ENCODE measurements at regions not wholly inside any gene's neighbourhood (a gene's known extent, or its start where the extent isn't known, plus 50 kb on each side); places are given as distances from the start of the nearest gene placed in this dataset.

GRCh38 chr1:78247079-78247478 lies 201.3 kb downstream of the GIPC2 start:
- DNase-seq (ENCODE audit: low read depth in 2 of 2) = no peak
- no peak overlapping the region for H3K4me3 ChIP-seq (replicated peaks in 1 of 2; ENCODE audit: low read depth in 2 of 2, low read length in 2 of 2)
- TF ChIP-seq, protein P1, sequence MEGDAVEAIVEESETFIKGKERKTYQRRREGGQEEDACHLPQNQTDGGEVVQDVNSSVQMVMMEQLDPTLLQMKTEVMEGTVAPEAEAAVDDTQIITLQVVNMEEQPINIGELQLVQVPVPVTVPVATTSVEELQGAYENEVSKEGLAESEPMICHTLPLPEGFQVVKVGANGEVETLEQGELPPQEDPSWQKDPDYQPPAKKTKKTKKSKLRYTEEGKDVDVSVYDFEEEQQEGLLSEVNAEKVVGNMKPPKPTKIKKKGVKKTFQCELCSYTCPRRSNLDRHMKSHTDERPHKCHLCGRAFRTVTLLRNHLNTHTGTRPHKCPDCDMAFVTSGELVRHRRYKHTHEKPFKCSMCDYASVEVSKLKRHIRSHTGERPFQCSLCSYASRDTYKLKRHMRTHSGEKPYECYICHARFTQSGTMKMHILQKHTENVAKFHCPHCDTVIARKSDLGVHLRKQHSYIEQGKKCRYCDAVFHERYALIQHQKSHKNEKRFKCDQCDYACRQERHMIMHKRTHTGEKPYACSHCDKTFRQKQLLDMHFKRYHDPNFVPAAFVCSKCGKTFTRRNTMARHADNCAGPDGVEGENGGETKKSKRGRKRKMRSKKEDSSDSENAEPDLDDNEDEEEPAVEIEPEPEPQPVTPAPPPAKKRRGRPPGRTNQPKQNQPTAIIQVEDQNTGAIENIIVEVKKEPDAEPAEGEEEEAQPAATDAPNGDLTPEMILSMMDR (IDR thresholded peaks at IDR 0.05; ENCODE audit: low read depth, low read length) = no peak

GRCh38 chr1:78250201-78250600 lies 204.4 kb downstream of the GIPC2 start:
- TF ChIP-seq, protein P1 (IDR thresholded peaks at IDR 0.05; ENCODE audit: low read depth, low read length) = no peak
- DNase-seq (ENCODE audit: low read depth in 2 of 2) = peak; percentile 12 to 42
- no peak overlapping the region for H3K4me3 ChIP-seq (replicated peaks in 1 of 2; ENCODE audit: low read depth in 2 of 2, low read length in 2 of 2)

DNA sequence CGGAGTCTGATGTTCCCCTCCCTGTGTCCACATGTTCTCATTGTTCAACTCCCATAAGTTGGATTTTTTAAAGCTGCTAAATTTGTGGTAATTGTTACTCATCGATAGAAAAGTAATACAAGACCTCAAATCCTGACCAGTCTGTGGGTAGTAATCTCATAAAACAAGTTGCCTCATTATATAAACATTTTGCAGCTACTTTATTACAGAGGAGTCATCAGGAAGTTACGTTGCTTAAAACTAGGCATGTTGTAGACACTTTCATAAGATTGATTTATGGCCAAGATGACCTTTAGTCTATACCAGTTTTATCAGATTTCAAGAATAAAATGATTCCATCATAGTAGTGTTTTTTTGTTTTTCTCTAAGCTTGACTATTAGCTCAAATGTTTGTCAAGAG lies 208.8 kb downstream of the GIPC2 start:
- H3K4me3 ChIP-seq (replicated peaks in 1 of 2; ENCODE audit: low read depth in 2 of 2, low read length in 2 of 2) = no peak overlapping the region
- TF ChIP-seq, protein P1 (IDR thresholded peaks at IDR 0.05; ENCODE audit: low read depth, low read length) = no peak
- DNase-seq (ENCODE audit: low read depth in 2 of 2) = peak in 1 of 2 donors; percentile 77

DNA sequence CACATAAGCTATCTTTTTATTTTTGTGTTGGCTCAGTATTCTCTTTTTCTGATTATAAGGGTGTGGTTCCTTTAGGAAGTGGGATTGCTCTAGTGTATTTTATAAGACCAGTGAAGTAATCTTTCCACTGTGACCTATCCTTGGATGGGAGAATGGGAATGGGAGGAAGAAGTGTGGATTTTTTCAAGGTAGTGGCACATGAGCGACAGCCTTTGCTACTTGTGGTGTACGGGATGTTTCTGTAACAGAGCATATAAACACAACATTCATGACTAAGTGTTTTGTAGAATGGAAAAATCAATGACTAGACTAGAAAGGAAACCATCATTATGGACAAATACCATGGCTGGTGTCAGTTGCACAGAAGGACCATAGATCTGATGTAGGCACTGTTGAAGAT lies 209.6 kb downstream of the GIPC2 start:
- DNase-seq (ENCODE audit: low read depth in 2 of 2) = peak in 1 of 2 donors; percentile 51
- no peak overlapping the region for H3K4me3 ChIP-seq (replicated peaks in 1 of 2; ENCODE audit: low read depth in 2 of 2, low read length in 2 of 2)
- TF ChIP-seq, protein P1 (IDR thresholded peaks at IDR 0.05; ENCODE audit: low read depth, low read length) = no peak

DNA sequence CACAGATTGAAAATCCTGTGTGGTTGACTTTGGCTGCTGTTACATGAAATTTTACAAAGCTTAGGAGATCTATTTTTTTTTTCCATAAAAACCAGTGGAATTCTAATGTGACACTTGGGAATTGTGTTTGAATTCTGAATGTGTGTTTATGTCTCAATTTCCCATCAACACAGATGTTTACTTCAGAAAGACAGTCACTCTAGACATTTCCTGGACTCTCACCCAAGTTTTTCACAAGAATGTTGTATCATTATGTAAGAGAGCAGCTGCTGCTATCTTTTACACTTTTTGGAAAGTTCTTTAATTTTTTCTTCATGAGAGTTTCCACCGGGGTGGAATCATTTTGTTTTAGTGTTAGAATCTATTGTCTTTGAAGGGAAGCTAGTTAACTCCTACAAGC lies 210.1 kb downstream of the GIPC2 start:
- TF ChIP-seq, protein P1 (IDR thresholded peaks at IDR 0.05; ENCODE audit: low read depth, low read length) = no peak
- peak in 1 of 2 donors; percentile 27 for DNase-seq (ENCODE audit: low read depth in 2 of 2)
- no peak overlapping the region for H3K4me3 ChIP-seq (replicated peaks in 1 of 2; ENCODE audit: low read depth in 2 of 2, low read length in 2 of 2)

DNA sequence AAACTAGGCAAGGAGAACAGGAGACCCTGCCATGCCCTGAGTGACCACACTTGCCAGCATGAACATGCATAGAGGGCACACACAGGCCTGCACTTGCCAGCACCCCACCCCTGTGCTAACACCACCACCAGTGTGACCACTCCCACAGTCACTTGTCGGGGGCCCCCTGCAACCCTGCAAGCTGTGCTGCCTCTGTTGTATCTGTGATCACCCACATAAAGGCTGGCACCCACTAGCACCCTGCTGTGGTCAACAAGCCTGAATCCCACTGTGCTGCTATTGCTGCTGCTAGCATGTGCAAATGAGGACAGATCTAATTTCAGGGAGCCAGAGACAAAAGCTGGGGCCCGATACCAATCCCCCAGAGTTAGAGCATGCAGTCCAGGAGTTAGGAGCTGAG lies 217.7 kb downstream of the GIPC2 start:
- TF ChIP-seq, protein P1 (IDR thresholded peaks at IDR 0.05; ENCODE audit: low read depth, low read length) = no peak
- no peak overlapping the region for H3K4me3 ChIP-seq (replicated peaks in 1 of 2; ENCODE audit: low read depth in 2 of 2, low read length in 2 of 2)
- no peak for DNase-seq (ENCODE audit: low read depth in 2 of 2)

DNA sequence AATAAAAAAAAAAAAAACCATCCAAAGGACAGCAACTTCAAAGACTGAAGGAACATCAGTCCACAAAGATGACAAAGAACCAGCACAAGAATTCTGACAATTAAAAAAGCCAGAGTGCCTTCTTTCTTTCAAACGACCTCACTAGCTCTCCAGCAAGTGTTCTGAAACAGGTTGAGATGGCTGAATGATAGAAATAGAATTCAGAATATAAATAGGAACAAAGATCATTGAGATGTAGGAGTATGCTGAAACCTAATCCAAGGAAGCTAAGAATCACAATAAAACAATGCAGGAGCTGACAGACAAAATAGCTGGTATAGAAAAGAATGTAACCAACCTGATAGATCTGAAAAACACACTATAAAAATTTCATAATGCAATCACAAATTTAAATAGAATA lies 218.2 kb downstream of the GIPC2 start:
- TF ChIP-seq, protein P1 (IDR thresholded peaks at IDR 0.05; ENCODE audit: low read depth, low read length) = no peak
- H3K4me3 ChIP-seq (replicated peaks in 1 of 2; ENCODE audit: low read depth in 2 of 2, low read length in 2 of 2) = no peak overlapping the region
- DNase-seq (ENCODE audit: low read depth in 2 of 2) = no peak

Data from cardiac fibroblast (primary cell).